HL-60/S4 treated with phorbol 12-myristate 13-acetate at 8.2 ng/mL for 4 days and 3 days (cell line): ENCODE measurements at regions not wholly inside any gene's neighbourhood (a gene's known extent, or its start where the extent isn't known, plus 50 kb on each side); places are given as distances from the start of the nearest gene placed in this dataset.
"Not testable (repeated sequence)": the region's sequence is repeated elsewhere in the genome, so short reads cannot be mapped to it uniquely, and the experiment has no call there.

Experiments
- in situ Hi-C: fragments of 300-500 bp; cut with MboI; formaldehyde crosslinking; loops from 2 replicates; pipeline ENCODE4 v1.15.0; 2022; ENCODE audit warnings: low sequenced_read_pairs

DNA sequence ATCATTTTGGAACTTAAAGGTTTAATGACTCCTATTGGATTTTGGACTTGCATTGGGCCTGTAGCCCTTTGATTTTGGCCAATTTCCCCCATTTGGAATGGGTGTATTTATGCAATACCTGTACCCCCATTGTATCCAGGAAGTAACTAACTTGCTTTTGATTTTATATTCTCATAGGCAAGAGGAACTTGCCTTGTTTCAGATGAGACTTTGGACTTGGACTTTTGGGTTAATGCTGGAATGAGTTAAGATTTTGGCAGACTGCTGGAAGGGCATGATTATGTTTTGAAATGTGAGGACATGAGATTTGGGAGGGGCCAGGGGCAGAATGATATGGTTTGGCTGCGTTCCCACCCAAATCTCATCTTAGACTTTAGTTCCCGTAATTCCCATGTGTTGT is 192.0 kb upstream of the B3GALT2 start:
- in situ Hi-C loops = not testable (repeated sequence)

GRCh38 chr1:193377472-193377871 is 191.1 kb upstream of the B3GALT2 start:
- in situ Hi-C loops = no loop called here

DNA sequence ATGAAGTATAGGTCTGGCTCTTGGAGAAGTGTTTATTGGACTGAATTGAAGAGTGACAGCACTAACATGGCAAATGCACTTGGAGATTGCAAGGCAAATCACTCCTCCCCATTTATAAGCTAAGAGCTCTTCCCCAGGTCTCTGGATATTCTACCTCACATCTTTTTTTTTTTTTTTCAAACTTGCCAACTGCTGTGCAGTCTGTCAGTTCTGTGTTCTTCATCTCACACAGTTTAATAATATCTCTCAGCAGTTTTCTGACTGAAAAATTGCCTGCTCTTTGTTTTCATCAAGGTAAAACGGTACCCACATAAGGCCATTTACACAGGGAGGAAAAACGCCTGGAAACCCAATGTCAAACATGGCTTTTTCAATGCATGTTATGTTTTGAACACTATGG is 186.1 kb upstream of the B3GALT2 start:
- in situ Hi-C loops = no loop called here

DNA sequence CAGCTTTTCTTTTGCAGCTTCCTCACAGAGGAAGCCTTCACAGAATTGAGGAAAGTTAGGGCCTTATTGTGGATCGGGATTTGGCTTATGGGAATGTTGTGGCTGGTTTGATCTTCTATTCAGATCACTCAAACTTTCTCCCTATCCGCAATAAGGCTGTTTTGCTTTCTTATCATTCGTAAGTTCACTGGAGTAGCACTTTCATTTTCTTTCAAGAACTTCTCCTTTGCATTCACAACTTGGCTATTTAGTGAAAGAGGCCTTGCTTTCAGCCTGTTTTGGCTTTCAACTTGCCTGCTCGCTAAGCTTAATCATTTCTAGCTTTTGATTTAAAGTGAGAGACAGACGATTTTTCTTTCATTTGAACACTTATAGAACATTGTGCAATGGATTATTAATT is 181.9 kb upstream of the B3GALT2 start:
- in situ Hi-C loops = no loop called here

DNA sequence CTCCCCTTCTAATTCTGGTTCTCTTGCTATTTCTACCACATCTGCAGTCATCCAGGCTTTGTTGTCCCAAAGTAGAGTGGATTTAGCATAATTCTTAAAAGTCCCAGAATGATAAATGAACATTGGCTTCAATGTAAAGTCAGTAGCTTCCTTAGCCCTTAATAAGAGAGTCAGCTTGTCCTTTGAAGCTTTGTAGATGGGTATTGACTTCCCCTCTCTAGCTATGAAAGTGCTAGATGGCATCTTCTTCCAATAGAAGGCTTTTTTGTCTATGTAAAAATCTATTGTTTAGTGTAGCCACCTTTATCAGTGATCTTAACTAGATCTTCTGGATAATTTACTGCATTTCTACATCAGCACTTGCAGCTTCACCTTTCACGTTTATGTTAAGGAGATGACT is 181.4 kb upstream of the B3GALT2 start:
- in situ Hi-C loops = no loop called here

DNA sequence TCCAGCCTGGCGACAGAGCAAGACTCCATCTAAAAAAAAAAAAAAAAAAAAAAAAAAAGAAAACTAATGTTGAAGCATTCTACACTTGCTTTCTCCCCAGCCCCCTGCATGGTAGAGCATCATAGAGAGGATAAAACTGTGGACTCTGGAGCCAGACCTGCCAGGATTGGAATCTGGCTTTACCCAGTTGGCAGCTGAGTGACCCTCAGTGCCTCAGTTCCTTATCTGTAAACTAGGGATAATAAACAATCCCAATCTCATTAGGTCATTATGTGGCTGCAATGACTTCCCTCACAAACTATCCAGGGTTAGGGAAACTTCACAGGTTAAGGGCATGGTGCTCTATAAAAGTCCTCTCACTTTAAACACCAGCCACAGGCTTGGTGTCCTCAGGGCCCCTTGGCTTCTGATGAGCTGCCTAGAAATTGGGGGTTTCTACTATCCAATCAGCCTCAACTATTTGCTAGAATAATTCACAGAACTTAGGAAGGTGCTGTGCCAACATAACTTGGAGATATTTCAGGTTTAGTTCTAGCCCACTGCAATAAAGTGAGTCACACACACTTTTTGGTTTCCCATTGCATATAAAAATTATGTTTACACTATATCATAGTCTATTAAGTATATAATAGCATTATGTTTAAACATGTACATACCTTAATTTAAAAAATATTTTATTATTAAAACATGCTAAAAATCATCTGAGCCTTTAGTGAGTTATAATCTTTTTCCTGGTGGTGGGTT is 180.5 kb upstream of the B3GALT2 start:
- in situ Hi-C loops = no loop called here

- in situ Hi-C loops = no loop called here
Observed at GRCh38 chr1:193365966-193366365, 179.6 kb upstream of the B3GALT2 start.

GRCh38 chr1:193359631-193360030 is 173.2 kb upstream of the B3GALT2 start:
- in situ Hi-C loops = no loop called here

GRCh38 chr1:193358419-193358818 is 172.0 kb upstream of the B3GALT2 start:
- in situ Hi-C loops = no loop called here

DNA sequence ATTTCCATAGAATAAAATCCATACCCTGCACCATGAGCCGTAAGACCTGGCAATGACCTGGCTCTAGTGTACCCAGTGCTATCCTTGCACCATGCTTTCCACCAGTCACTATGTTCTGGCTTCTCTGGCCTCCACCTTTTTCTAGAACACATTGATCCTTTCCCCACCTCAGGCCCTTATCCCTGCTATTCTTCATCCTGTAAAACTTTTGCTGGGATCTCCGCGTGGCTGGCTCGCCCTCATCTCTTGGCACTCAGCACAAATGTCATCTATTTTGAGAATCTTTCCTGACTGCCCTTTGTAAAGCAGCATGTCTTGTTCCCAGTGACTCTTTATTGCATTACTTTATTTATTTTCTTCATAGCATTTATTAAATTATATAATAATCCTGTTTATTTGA is 169.8 kb upstream of the B3GALT2 start:
- in situ Hi-C loops = no loop called here

- in situ Hi-C loops = no loop called here
Observed at GRCh38 chr1:193355626-193356025, 169.2 kb upstream of the B3GALT2 start.

GRCh38 chr1:193355178-193355577 is 168.8 kb upstream of the B3GALT2 start:
- in situ Hi-C loops = no loop called here

DNA sequence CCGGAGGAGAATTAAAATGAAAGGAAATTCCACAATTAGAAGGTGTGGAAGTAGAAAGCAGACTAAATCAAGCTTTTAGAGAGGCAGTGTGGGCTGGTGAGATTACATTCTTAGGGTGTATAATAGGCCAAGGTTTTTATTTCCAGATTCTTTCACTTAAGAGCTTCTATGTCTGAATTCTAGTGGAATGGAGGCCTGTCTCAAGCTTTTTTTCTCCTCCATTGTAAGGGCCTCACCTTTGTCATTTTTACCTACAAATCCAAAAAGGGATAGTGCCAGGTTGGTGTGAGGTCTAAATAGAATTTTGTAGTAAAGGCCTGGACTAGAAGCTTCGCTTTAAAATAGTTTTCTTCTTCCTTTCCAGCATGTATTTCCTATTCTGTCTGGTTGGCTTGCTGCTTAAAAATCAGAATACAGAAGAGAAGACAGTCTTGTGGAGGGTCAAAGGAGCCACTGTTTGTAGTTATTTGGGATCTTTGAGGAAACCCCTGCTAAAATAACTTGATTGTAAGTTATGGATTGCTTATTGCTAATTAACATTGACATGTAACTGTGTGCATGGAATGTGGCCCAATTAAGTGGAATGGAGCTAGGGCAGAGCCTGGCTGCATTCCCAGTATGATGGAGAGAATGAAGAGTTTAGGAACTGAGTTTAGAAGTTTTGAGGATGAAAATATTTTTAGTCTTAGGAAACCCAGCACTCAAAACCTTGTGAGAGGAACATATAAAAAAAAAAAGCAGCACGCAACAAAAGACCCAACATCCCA is 162.5 kb upstream of the B3GALT2 start:
- in situ Hi-C loops = no loop called here

DNA sequence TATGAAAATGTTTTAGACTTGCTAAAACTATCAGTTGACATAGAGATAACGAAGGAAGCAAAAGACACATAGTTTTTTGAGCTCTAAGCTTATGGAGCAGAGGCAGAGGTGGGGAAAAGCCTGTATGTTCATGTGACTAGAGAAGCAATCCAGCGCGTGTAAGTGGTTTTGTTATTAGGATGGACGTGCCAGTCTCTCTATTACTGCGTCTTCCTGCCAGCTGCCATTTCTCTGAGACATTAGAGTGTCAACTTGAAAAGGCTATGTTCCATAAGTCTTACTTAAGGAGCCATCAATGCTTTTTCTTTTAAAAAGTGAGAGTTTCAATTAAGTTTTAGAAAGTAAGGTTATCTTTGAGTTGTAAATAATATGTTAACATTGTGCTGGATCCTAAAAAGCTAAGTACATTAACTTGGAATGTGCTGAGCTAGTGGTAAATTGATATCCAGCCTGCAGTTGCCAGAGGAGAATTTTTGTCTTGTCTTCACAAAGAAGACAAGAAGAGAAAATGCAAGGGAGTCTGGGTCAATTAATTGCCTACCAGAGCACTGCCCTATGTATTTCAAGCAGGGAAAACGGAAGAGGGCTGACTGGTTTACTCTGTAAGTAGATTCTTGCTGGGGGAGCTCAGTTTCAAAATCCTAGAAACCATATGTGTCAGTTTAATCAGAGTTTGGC is 161.8 kb upstream of the B3GALT2 start:
- in situ Hi-C loops = no loop called here

GRCh38 chr1:193346085-193346484 is 159.7 kb upstream of the B3GALT2 start:
- in situ Hi-C loops = no loop called here

- in situ Hi-C loops = no loop called here
Observed at GRCh38 chr1:193342811-193343210, 156.4 kb upstream of the B3GALT2 start.

GRCh38 chr1:193340331-193340730 is 153.9 kb upstream of the B3GALT2 start:
- in situ Hi-C loops = no loop called here

GRCh38 chr1:193339401-193339800 is 153.0 kb upstream of the B3GALT2 start:
- in situ Hi-C loops = no loop called here

GRCh38 chr1:193338194-193338593 is 151.8 kb upstream of the B3GALT2 start:
- in situ Hi-C loops = no loop called here

GRCh38 chr1:193335806-193336428 is 149.5 kb upstream of the B3GALT2 start:
- in situ Hi-C loops = no loop called here

DNA sequence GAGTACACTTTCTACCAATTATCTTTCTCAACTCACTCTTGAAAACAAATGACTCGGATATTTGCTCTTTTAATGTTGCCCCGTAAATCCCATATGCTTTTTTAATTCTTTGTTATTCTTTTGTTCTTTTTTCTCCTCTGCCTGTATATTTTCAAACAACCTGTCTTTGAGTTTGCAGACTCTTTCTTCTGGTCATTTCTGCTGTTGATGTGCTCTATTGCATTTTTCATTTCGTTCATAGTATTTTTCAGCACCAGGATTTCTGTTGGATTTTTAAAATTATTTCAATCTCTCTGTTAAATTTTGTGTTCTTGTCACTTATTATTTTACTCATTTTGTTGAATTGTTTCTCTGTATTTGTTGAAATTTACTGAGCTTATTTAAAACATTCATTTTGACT is 146.8 kb upstream of the B3GALT2 start:
- in situ Hi-C loops = no loop called here
